Spleen (tissue), 7 donors: ENCODE measurements at regions not wholly inside any gene's neighbourhood (a gene's known extent, or its start where the extent isn't known, plus 50 kb on each side); places are given as distances from the start of the nearest gene placed in this dataset.

ENCODE experiments used
- CTCF ChIP-seq, 11 experiments: fragments of 200-600 bp in 7 of 11; fragments of 450-650 bp in 4 of 11; sonication (generic) in 4 of 11; IDR thresholded peaks in 8 of 11; conservative IDR thresholded peaks in 3 of 11; 1 replicate in 7 of 11; 2 replicates in 4 of 11; pipeline versions ENCODE4 v1.4.0 to v1.8.0; 2016 to 2021; ENCODE audit warnings: antibody characterized with exemption in 11 of 11, inconsistent platforms in 4 of 11, mild to moderate bottlenecking in 1 of 11
- POLR2A ChIP-seq, 3 donors: fragments of 450-650 bp; IDR thresholded peaks; one replicate each; pipeline ENCODE4 v1.5.1; 2017; ENCODE audit warnings: antibody characterized with exemption in 3 of 3, mild to moderate bottlenecking in 1 of 3
- donor health status: DM: no; HTN: no; CAD: no; lungs with moderate emphysema.
- donor health status: DM: no; HTN: no; CAD: no.
- donor health status: DM: no; HTN: no; CAD: no.

GRCh38 chr3:30269751-30270445 is 336.5 kb upstream of the TGFBR2 start:
- TF ChIP-seq CTCF (IDR thresholded peaks at IDR 0.05 in 8 of 11, conservative IDR thresholded peaks at IDR 0.05 in 3 of 11) (peak in 3 of 11 experiments; percentile 14 to 20 (median 19)), POLR2A (IDR thresholded peaks at IDR 0.05) (no peak)
